Parathyroid adenoma (tissue), 2 donors: ENCODE measurements at regions not wholly inside any gene's neighbourhood (a gene's known extent, or its start where the extent isn't known, plus 50 kb on each side); places are given as distances from the start of the nearest gene placed in this dataset.

Source experiments
- H2AFZ ChIP-seq: fragments of 300-600 bp; sonication (generic); one replicate; pipeline ENCODE4 v1.7.0; 2017; ENCODE audit warnings: antibody characterized with exemption, mild to moderate bottlenecking
- H3K27ac ChIP-seq: fragments of 300-600 bp; sonication (generic); one replicate; pipeline ENCODE4 v1.7.0; 2017
- H3K27me3 ChIP-seq: fragments of 300-600 bp; sonication (generic); one replicate; pipeline ENCODE4 v1.7.0; 2017; ENCODE audit warnings: low read length; ENCODE audit not compliant: control insufficient read depth, insufficient read depth
- H3K36me3 ChIP-seq: fragments of 300-600 bp; sonication (generic); one replicate; pipeline ENCODE4 v1.7.0; 2017; ENCODE audit warnings: low read length; ENCODE audit not compliant: control insufficient read depth, insufficient read depth
- H3K4me1 ChIP-seq: fragments of 300-600 bp; sonication (generic); one replicate; pipeline ENCODE4 v1.7.0; 2017; ENCODE audit warnings: control low read depth
- H3K4me2 ChIP-seq: fragments of 300-600 bp; sonication (generic); one replicate; pipeline ENCODE4 v1.7.0; 2017; ENCODE audit warnings: low read length
- H3K4me3 ChIP-seq: fragments of 300-600 bp; sonication (generic); one replicate; pipeline ENCODE4 v1.7.0; 2017; ENCODE audit warnings: low read depth, low read length
- H3K79me2 ChIP-seq: fragments of 300-600 bp; sonication (generic); one replicate; pipeline ENCODE4 v1.7.0; 2017; ENCODE audit warnings: control low read depth
- H3K9ac ChIP-seq: fragments of 300-600 bp; sonication (generic); one replicate; pipeline ENCODE4 v1.7.0; 2017; ENCODE audit warnings: mild to moderate bottlenecking
- H3K9me3 ChIP-seq: fragments of 300-600 bp; sonication (generic); one replicate; pipeline ENCODE4 v1.7.0; 2017; ENCODE audit warnings: low read length; ENCODE audit not compliant: control insufficient read depth
- TF ChIP-seq, protein P1 (sequence below): fragments of 300-600 bp; sonication (generic); IDR thresholded peaks from one replicate; pipeline ENCODE4 v1.7.0; 2017; ENCODE audit warnings: antibody characterized with exemption, mild to moderate bottlenecking
- donor health status: primary hyperparathyroidism.

GRCh38 chr6:4550227-4550597 is 226.0 kb upstream of the CDYL start:
- no peaks in the 10 kb centered on the region for H3K79me2 ChIP-seq
- H3K36me3 ChIP-seq = no peaks in the 10 kb centered on the region
- no peaks in the 10 kb centered on the region for H3K9me3 ChIP-seq
- H3K27ac ChIP-seq = no peak overlapping the region
- TF ChIP-seq, protein P1, sequence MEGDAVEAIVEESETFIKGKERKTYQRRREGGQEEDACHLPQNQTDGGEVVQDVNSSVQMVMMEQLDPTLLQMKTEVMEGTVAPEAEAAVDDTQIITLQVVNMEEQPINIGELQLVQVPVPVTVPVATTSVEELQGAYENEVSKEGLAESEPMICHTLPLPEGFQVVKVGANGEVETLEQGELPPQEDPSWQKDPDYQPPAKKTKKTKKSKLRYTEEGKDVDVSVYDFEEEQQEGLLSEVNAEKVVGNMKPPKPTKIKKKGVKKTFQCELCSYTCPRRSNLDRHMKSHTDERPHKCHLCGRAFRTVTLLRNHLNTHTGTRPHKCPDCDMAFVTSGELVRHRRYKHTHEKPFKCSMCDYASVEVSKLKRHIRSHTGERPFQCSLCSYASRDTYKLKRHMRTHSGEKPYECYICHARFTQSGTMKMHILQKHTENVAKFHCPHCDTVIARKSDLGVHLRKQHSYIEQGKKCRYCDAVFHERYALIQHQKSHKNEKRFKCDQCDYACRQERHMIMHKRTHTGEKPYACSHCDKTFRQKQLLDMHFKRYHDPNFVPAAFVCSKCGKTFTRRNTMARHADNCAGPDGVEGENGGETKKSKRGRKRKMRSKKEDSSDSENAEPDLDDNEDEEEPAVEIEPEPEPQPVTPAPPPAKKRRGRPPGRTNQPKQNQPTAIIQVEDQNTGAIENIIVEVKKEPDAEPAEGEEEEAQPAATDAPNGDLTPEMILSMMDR = no peak
- H3K4me3 ChIP-seq = no peak overlapping the region
- H2AFZ ChIP-seq = no peak overlapping the region
- H3K4me2 ChIP-seq = no peak overlapping the region
- H3K4me1 ChIP-seq = no peaks in the 10 kb centered on the region
- H3K9ac ChIP-seq = no peak overlapping the region
- no peaks in the 10 kb centered on the region for H3K27me3 ChIP-seq

GRCh38 chr6:4549556-4550226 is 226.5 kb upstream of the CDYL start:
- Histone ChIP-seq H3K9ac (no peak overlapping the region), H3K4me2 (no peak overlapping the region), H3K27ac (no peak overlapping the region), H3K9me3 (no peaks in the 10 kb centered on the region), H3K27me3 (no peaks in the 10 kb centered on the region), H3K36me3 (no peaks in the 10 kb centered on the region), H3K4me3 (no peak overlapping the region), H2AFZ (no peak overlapping the region), H3K79me2 (no peaks in the 10 kb centered on the region), H3K4me1 (no peaks in the 10 kb centered on the region)
- TF ChIP-seq, protein P1 = no peak

DNA sequence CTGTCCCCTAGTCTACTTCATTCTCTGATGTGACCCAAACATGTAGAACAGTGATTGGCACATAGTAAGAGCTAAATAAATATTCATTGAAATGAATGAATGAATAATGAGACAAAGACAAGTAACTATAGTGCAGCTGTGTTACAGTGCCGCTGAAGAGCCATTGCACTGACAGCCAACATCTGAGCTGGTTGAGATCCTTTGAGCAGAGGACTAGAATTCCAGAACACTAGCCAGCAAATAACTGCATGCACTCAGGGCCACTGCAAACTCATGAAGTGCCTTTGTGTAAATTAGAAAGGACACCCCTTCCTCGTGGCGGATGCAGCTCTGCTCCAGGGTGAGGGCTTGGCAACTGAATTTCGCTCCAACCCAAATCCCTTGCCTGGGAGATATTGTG is 230.3 kb upstream of the CDYL start:
- Histone ChIP-seq H3K27ac (no peak overlapping the region), H3K4me3 (no peak overlapping the region), H3K4me1 (no peaks in the 10 kb centered on the region), H3K9me3 (no peaks in the 10 kb centered on the region), H3K36me3 (no peaks in the 10 kb centered on the region), H2AFZ (no peak overlapping the region), H3K79me2 (no peaks in the 10 kb centered on the region), H3K9ac (no peak overlapping the region), H3K27me3 (no peaks in the 10 kb centered on the region), H3K4me2 (no peak overlapping the region)
- TF ChIP-seq, protein P1 = no peak

GRCh38 chr6:4543596-4543995 is 232.6 kb upstream of the CDYL start:
- H3K9ac ChIP-seq = no peak overlapping the region

More at GRCh38 chr6:4543596-4543995, 232.6 kb upstream of the CDYL start:
- H3K79me2 ChIP-seq = no peaks in the 10 kb centered on the region
- no peaks in the 10 kb centered on the region for H3K27me3 ChIP-seq
- no peak overlapping the region for H2AFZ ChIP-seq
- no peaks in the 10 kb centered on the region for H3K9me3 ChIP-seq
- H3K4me1 ChIP-seq = no peaks in the 10 kb centered on the region
- TF ChIP-seq, protein P1 = no peak
- H3K27ac ChIP-seq = no peak overlapping the region
- H3K36me3 ChIP-seq = no peaks in the 10 kb centered on the region
- no peak overlapping the region for H3K4me3 ChIP-seq
- H3K4me2 ChIP-seq = no peak overlapping the region
